Activated CD4-positive, CD25-positive, alpha-beta regulatory T cell treated with anti-CD3 and anti-CD28 coated beads, Interleukin-2, amount 50 U/mL, for 72 hours (primary cell): ENCODE measurements at regions not wholly inside any gene's neighbourhood (a gene's known extent, or its start where the extent isn't known, plus 50 kb on each side); places are given as distances from the start of the nearest gene placed in this dataset.

ENCODE experiments used
- DNase-seq: peaks from one replicate; pipeline ENCODE4 v3.0.0; 2021

DNA sequence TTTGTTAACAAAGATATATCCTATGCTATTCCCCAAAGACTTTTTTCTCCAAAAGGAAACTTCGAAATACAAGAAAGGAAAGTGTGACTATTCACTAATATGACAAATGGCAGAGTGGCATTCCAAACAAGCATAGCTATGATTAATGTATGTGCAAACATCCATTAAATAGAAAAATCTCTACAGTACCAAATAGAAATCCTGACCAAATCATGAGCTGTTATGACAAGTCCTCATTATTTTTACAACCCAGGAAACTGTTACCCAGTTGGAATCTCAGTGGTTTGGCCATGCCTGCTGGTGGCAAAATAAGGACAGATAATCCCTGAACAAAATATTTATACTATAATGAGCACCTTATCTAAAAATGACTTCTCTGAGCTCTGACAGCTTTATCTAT is 202.1 kb downstream of the SEC23A start:
- no peak for DNase-seq

DNA sequence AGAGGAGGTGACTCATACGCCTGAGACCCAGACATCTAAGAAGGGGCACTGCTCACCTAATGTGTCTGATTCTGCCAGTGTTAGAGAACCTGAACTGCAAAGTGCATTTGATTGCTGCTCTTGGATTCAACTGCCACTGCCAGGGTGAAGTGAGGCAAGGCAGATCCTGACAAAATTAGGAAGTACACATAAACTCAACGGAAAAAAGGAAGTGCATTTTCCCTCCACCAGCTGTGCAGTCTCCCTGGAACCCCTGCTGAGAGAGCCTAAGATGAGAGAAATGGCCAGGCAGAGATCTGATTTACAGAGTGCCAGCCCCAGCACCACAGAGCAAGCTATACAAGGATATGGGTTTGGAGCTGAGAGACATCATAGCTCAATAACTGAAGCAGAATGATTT is 215.3 kb downstream of the SEC23A start:
- DNase-seq = no peak

DNA sequence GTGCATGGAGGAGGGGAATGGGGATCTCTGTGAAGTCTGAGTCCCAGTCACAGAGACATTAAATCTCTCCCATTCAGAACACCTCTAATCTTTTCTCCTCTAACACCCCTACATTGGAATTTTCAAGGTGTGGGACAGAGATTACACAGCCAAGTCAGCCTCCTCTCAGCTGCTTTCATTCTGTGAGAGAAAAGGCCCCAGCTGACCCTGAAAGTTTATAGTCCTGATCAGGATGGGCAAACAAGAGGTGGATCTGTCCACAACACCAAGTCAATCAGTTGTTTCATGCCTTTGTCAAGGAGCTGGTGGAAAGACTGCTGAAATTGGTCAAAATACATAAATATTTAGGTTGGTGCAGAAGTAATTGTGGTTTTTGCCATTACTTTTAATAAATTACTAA is 218.9 kb downstream of the SEC23A start:
- no peak for DNase-seq

DNA sequence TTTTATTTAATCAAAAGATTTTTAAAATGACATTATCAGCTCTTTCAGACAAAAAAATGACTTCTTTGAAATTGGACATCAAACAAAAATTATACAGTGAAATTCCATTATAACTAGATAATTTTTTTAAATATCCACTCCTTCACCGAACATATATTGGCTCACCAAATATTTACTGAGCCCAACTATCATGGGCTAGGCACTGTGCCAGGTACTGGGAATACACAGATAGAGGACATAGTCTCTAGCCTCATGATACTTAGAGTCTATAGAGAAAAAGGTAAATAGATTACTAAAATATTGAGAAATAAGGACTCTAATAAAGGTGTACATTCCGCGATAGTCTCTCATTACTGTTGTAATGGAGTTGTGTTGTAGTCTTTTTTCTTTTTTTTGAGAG is 219.9 kb downstream of the SEC23A start:
- no peak for DNase-seq

DNA sequence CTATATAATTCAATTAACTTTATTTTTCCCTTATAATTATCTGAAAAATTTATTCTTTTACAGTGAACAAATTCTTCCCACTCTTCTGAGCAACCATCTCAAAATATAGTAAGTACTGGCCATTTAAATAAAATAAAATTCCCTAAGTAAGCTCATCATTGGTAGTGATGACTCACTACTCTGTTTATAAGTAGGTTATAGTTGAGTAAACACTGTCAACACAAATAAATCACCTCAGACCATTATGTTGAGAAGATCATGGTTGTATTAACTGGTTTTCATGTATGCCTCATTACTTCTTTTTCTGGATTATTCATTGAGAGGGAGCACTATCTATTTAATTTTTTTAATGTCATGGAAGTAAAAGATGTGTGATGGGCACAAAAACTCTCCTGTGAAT is 220.5 kb downstream of the SEC23A start:
- DNase-seq = no peak

DNA sequence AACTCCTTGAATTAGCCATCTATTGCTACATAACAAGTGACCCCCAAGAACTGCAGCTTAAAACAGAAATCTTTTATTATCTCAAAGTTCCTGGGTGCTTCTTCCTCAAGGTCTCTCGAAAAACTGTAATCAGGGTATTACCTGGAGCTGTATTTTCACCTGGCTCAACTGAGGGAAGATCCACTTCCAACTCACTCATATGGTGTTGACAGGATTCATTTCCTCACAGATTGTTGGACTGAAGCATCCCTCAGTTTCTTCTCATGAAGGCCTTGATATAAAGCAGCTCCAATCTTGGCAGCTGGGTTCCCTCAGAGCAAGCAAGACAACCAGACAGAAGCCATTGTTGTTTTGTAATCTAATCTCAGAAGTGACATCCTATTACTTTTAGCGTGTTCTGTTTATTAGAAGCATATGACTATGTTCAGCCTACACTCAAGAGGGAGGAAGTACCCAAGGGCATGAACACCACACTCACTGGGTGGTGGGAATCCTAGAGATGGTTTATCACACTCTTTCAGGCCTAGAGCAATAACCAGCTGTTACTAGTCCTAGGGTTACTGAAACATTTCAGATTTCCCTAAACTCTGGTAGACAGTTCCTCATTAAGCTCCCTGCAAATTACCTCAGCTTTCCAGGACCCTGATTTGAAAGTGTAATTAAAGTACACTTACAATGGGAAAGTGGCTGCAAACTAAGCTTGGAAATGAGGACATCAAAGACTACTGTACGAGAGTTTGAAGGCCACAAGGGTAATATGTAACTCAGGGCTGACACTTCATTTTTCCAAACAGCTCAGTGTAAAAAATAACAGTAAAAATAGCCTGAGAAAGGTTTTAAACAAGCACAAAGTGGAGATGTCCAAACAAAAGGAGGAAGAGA is 222.2 kb downstream of the SEC23A start:
- no peak for DNase-seq

DNA sequence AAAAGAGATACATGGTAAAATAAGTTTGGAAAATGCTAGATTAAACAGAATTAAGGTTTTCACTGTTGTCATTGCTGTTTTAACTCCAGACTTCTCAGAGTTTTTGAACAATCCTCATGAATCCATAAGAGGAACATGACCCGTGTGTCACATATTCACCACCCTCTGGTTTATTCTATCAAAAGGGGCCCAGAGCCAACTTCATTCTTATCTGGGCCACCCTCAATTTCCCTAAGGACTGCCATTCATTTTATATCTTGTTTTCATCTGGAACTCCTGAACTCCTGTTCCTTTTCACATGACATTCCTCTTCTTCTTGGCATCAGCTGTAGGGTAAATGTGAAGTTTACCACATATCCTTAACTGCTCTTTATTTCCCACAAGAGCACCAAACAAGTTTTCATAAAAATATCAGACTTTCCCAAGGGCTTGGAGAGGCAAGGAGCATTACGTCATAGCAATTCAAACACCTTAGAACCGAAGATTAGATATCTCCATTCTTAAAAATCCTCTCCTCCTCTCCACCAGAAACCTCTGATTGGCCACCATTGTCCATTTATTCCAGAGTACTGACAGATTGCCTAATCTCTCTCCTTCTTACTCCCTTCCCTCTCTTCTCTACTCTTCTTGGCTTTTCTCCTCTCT is 225.2 kb downstream of the SEC23A start:
- no peak for DNase-seq

DNA sequence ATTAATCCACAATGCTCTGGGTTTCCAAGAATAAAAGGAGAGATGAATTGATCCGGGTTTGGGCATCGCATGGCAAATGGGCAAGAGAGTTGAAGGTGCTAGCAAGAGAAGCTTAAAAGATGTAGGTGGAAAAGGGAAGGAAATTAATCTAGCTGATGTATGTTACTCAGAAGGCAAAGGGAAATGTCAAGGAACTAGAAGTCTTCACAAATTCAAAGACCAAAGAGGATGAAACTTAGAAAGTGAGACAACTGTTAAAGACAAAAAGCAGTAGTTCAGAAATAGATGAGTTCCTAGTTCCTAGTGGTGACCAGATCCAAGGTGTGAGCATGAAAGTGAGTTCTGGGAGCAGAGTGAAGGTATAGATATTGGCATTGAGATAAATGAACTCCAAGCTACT is 228.3 kb downstream of the SEC23A start:
- no peak for DNase-seq

DNA sequence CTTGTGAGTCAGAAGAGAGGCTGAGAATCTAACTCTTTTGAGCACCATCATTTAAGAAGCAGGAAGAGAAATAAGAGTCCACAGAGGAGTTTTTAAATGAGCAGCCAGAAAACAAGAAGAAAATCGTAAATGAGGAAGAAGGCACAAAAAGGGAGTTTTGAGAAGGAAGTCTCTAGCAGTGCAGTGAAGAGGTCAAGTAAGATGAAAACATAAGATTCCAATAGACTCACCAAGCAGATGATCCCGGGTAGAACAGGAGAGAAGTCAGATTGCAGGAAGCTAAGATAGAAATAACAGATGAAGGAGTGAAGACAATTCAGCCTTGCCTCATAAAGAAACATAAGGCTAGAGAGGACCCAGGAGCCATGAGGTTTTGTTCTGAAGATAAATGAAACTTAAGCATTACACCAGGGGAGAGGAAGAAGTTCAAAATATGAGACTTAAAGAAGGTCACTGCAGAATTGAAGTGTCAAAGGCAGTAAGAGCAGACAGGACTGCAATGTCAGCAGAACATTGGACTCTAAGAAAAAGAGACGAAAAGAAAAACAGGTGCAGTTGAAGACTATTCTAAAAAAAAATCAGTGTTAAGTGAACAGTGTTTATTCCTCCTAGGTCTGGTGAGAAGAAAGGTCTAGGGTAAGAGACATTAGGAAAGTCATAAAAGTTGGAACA is 229.0 kb downstream of the SEC23A start:
- DNase-seq = no peak

DNA sequence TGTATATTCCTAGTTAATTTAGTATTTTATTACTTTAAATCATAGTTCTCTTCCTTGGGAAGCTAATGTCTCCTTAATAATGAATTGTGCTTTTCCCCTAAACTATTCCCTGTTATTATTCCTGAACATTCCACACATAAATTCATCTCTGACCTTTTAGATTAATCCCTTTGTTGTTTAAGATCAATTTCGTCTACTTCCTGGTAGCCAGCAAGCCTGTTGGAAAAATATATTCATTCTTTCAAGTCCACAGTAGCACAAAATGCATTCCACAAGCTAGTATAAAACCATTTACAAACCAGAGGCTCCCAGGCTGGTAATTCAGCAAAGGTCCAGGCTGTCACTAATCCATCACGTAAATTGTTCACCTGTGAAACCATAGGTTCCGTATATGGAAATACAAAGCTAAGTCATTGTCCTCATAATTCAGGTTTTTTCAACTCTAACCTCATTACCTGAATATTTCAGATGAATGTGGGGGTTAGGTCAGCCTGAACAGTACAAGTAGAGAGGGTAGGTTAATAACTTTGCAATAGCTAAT is 232.7 kb downstream of the SEC23A start:
- DNase-seq = no peak

DNA sequence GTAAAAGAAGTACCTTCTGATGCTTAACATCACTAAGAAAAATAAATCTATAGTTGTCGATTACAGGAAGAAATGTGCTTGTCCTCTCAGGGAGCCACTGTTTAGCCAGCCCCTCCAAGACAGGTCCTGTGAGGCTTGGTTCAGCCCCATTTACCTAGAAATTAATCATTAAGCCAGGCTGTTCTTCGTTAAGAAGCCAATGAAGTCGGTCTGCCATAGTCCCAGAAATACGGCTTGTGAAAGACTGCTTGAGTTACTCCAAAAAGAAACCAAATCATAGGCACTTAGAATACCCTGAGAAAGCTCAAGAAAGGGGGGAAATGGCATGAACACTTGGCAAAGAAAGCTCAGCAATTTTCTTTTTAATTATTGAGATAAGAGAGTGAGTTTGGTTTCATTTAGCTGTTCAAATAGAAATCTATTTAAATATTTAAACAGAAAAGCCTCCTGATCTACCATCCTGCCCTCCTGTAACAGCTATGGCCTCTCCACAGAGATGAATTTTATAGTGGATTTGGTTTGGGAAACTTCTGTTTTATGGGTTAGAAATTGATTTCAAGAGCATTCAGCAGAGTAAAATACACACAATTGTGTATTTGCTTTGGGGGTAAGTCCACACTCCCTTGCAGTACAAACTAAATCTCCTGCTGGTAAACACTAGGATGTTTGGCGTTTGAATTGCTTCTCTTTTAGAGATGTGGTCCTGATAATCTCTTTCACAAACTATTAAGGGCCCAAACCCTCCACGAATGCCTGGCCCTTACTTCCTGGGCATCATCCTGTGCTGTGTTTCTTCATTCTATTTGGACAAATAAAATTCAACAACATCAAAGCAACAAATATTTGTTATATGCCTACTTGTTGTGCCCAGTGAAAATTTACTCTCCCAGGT is 234.4 kb downstream of the SEC23A start:
- DNase-seq = no peak

DNA sequence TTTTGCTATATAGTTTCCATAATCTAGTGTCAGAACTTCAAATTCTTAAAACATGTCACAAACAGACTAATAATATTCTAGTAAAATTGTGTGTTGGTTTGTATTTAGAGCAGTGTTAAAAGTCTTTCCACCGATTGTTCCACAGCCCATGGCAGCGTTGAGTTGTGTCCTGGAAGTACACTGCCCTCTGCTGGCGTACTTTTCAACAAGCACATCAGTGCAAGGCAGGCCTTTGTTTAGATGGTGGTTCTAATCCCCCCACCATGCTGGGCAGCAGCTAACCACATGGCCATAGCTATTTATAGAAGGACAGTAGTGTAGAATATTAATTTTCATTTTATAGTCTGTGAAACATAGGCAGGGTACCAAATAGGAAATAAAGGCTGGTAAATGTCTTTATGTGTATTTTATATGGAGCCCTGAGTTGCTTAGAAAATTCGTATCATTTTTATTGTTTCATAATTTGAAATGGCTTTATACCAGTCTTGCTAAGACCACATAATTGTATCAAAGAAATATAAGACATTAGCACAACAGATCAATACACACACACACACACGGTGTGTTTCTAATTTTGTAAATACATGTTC is 235.4 kb downstream of the SEC23A start:
- peak; percentile 38 for DNase-seq

DNA sequence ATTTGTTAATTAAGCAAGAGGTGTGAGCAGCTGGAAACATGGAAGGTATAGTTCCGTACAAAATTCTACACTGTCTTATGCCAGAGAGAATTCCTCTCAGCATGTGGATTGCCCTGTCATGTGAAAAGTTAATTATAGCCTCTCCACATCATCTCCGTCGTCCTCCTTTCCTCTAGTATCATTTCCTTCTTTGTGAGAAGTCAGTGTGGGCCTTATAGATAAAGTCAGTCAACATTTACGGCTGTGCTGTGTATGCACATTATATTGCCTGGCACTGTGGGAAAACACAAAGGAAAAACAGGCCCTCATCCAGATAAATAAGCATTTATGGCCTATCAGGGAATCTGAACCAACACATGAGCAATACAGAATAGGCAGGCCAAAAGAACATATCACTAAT is 236.6 kb downstream of the SEC23A start:
- DNase-seq = no peak

DNA sequence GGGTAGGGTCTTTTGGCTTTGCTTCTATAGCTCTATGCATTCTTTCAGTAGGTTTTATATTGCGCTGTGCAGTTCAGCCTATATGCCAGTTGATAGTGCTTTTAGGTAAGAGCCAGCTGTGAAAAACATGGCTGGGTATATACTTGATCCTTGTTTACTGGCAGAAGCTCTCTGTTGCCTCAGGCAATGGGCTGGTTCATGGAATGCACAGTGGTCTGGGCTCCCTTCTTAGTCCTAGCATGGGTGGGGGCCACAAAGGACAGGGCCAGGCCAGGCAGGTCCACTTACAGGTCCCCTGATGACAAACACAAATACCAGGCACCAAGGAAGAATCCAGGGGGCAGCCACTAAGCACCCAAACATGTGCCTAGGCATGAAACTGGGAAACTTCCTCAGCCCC is 240.7 kb downstream of the SEC23A start:
- DNase-seq = no peak

DNA sequence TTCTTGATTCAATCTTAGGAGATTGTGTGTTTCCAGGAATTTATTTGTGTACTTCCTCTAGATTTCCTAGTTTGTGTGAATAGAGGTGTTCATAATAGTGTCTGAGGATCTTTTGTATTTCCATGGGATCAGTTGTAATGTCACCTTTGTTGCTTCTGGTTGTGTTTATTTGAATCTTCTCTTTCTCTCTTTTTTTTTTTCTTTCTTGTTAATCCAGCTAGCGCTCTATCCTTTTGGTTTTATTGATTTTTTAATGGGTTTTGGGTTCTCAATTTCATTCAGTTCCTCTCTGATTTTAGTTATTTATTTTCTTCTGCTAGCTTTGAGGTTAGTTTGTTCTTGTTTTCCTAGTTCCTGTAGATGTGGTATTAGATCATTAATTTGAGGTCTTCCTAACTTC is 242.5 kb downstream of the SEC23A start:
- no peak for DNase-seq

DNA sequence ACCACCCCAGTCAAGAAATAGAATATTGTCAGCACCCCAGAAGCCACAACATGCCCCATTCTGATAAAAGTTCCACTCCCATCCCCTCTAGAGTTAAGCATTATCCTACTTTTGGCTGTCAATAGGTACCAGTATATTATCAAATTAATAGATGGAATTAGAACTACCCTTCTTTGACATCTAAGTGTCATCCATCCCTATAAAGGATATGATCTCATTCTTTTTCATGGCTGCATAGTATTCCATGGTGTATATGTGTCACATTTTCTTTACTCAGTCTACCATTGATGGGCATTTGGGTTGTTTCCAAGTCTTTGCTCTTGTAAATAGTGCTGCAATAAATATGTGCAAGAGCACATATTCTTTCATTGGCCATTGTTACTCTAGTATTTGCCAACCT is 246.2 kb downstream of the SEC23A start:
- DNase-seq = no peak

DNA sequence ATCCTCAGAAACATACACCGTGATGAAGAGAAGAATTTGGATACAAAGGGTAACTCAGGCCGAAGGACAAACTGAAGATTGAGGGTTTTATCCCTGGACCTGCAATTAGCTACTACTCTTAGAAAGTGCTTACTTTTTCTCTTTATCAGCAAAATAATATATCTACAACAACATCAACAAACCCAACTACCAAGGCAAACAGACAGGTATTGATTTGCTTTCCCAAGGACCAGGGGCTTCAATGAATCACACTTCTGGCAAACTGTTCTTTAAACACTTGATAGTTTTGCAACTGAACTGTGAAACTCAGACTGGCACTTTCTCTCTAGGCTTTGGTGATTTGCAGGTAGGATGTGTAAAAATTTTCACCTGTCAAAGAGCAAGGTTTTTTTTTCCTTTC is 247.5 kb downstream of the SEC23A start:
- no peak for DNase-seq

DNA sequence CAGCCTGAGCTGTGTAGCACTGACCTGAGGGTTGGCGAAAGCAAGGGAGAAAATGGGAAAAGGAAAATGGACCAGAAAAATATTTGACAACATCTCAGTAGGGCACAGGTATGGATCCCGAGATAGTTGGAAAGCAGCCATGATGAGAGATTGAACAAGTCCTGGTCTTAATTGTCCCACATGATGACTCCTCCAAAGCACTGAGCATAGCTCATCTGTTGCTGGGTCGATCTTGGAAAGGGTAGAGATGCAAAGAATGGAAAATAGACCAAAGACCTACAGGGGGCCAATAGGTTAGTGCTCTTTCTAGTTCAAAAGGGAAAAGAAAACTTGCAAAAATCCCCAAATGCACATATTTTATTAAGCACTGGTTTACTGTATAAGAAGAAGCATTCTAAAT is 251.9 kb downstream of the SEC23A start:
- no peak for DNase-seq

DNA sequence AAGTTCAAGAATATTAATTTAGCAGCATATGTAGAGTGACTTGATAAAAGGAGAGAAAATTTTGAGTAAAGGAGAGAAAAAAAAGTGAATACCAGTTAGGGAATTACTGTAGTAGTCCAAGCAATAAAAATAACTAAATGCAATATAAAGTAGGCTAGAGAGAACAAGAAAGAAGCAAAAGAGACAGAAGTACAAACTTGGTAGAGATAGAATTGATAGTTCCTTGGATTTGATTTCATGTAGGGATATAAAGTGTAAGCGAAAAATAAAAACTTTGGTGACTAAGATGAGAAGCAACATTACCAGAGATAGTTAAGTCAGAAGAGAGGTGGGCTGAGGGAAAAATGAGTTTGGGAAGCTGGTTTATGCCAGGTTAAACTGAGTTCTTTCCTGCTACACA is 252.4 kb downstream of the SEC23A start:
- no peak for DNase-seq

DNA sequence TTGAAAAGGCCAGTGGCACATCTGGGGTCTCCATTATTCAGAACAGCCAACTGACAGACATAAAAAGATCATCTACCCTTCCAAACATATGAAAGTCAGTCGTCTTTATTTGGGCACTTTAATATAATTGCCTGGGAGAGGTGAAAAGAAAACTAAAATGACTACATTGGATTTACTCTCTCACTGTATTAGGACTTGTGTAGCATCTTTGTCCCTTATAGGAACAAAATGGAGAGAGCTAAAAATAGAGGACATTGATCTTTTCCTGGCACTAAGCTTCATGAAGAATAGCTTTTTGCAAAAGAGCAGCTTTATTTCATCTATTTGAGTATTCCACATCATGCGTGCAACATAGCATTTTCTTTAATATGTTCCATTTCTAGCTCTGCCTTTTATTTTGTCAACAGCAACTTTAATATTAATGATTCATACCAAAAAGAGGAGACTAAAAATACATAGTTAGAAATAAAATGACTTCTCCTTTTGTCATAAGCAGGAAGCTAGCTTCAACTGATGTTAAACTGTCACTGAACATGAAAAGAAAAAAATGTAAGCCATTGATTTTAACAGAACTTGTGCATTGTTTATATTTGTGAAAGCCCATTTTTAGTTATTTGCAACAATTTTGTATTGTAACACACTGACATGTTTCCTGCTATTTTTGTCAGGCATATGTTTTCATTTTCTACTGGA is 254.6 kb downstream of the SEC23A start:
- no peak for DNase-seq

DNA sequence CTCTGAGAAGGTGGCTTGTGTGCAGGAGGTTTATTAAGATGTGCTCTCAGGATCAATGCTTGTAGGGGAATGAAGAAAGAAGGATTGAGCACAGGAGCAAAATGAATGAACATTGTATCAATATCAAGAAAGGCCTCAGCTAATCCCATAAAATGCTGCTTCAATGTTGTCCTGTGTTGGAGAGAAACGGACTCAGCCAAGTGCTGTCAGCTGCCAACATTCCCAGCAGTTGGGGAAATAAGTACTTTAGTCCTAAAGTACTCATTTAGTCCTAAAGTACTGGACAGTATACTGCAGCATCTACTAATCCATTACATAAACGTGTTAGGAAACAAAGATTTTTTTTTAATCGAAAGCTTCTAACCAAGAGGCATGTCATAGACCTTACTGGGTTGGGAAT is 255.9 kb downstream of the SEC23A start:
- no peak for DNase-seq
